GM18505 (cell line): ENCODE measurements at regions not wholly inside any gene's neighbourhood (a gene's known extent, or its start where the extent isn't known, plus 50 kb on each side); places are given as distances from the start of the nearest gene placed in this dataset.

Experiments used
- ATAC-seq: cut with Tn5 transposase; IDR thresholded peaks from one replicate; pipeline ENCODE4 v1.9.1; 2021; ENCODE audit not compliant: unreplicated experiment
- POLR2A ChIP-seq: IDR thresholded peaks from 4 replicates; pipeline ENCODE4 v1.6.1; 2011; ENCODE audit warnings: borderline replicate concordance; ENCODE audit not compliant: insufficient read depth, insufficient read length; ENCODE audit errors: extremely low read depth

DNA sequence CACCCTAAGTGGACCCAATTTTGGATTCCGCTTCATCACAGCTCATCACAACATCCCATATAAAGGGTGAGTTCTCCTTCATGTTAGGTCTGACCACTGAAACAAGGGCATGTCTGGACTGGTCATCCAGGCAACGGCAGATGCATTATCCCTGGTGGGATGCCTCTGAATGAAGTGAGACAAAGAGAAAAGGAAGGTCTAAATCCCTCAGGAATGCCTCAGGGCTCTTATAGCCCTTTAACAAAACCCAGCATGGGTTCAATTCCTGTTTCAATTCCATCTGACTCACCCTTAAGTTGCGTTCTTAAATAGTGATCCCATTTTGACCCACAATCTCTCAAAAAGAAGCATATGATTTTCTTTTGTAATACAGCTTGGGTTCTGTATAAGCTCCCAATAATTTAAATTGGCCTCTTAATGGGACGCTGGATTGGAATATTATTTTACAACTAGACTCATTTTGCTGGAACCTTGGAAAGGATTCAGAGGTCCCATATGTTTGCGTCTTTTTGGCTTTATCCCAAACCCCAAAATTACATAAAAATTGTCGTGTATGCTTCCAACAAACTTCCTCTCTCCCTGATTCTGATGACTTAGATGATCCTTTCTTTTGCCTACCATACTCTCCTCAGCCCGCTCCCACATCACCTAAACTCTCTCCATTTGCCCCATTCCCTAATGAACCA, 287.4 kb upstream of the ZP4 start:
- TF ChIP-seq POLR2A: no peak
- ATAC-seq: no peak

DNA sequence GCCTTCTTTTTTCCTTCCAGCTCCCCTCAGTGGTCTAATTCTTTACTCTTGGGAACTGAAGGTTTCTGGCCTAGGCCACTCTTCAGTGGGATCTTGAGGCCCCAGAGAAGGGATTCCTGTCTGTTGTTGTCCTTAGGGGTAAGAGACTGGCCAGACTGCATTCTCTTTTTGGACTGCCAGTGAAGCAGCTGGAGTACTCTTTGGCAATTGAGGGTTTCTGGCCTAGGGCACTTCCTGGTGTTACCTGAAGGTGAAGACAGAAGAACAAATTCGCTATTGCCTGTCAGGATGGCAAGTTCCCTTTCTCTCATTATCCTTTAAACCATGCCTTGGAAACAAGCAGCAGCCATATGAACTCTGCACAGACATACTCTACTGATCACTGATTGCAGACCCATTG, 286.6 kb upstream of the ZP4 start:
- TF ChIP-seq POLR2A: no peak
- no peak for ATAC-seq

DNA sequence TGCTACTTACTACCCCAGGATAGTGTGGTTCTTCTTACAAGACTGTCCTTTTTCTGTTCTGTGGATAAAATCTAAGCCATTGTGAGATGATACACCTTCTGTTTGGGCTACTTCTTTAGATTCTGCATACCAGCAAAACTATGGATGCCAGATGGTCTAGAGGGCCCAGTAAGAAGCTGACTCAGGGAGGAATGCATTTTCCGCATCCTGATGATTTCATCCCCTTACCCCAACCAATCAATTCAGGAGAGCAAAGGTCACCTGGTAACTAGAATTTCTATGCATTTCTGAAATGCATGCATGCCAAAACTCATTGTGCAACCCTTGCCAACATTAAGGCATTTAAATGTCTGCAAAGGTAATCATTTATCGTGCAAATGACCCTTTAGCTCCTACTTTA, 285.7 kb upstream of the ZP4 start:
- ATAC-seq: no peak
- TF ChIP-seq POLR2A: no peak

DNA sequence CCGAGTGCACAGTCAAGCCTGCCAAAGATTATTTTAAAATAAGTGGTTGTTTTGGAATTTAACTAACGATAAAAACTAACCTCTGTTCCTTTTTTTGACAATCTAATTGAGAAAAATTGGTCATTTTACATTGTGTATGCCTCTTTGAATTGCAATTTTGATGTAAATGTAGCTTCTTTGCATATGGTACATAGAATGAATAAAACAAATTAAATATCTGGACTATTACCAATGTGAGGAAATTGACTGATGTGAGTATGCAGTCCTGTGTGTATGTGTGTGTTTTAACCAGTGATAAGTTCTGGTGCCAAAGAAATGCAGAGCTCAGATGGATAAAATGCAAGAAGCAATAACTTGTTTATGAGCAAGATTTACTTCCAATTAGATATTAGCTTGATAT, 281.3 kb upstream of the ZP4 start:
- no peak for ATAC-seq
- TF ChIP-seq POLR2A: no peak

- no peak for ATAC-seq
- no peak for TF ChIP-seq POLR2A
These were observed 271.2 kb upstream of the ZP4 start for GRCh38 chr1:238161955-238162354.

GRCh38 chr1:238153939-238154338, 263.2 kb upstream of the ZP4 start:
- TF ChIP-seq POLR2A: no peak
- no peak for ATAC-seq

DNA sequence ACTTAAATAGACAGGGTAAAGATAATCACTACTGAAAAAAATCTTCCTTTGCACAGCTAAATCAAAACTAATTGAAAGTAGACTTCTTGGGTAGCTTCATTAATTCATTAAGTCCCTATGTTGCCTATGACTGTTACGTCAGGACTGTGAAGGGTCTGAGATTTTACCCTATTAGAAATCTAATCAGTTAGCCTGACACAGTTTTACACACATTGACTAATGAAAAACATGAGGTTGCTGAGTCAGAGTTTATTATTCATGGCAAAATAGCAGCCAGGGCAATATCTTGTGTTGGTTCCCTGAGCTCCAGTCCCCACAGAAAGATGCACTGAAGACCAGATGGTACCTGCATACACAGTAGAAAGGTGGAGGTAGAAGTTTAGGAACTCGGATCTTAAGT, 262.5 kb upstream of the ZP4 start:
- ATAC-seq: no peak
- no peak for TF ChIP-seq POLR2A

DNA sequence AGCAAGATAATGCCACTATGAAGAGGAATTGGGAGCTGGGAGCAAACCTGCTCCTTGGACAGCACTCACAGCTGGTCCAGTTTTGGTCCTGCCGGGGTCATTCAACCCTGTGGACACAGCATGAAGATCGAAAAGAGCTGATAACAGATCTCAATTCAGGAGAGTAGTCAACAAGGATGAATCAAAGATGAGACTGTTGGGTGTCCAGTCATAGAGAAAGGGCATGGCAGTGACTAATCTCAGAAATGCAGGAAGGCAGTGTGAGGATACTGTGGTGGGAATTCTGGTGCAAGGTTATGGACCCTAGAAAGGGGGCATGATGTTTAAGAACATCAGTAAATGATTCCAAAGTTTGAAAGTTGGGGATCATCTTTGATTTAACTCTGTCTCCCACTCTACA, 261.4 kb upstream of the ZP4 start:
- ATAC-seq: no peak

DNA sequence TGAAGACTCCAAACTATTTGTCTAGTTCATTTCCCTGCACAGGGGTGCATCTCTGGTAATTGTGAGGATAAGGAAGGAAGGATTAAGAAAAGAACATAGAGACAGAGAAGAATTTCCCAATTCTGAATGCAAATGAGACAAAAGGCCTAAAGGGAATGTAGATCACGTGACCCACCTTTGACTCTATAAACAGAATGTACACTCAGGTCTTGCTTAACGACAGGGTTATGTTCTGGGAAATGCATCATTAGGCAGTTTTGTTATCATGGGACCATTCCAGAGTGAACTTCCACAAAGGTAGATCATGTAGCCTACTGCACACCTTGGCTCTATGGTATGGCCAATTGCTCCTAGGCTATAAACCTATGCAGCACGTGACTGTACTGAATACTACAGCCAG, 252.3 kb upstream of the ZP4 start:
- TF ChIP-seq POLR2A: no peak
- ATAC-seq: no peak

More for the DNA sequence above, 261.4 kb upstream of the ZP4 start:
- no peak for TF ChIP-seq POLR2A

- TF ChIP-seq POLR2A: no peak
- no peak for ATAC-seq
These were observed 250.6 kb upstream of the ZP4 start for GRCh38 chr1:238141353-238141752.

DNA sequence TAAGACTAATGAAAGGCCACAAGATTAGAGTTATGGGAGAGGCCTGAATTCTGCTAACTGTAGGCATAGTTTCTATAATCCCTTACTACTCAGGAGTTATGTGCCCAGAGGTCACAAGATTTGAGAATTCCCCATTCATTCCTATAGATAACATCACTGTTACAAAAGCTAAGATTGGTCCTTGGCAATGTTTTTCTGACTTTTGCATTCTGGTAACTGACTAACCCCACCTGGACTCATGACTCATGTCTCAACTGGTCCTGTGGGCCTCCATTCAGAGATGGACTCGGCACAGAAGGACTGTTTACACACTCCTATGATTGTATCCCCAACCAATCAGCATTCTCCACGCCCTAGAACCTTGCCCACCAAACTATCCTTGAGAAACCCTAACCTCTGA, 249.0 kb upstream of the ZP4 start:
- TF ChIP-seq POLR2A: no peak
- no peak for ATAC-seq

- TF ChIP-seq POLR2A: no peak
- ATAC-seq: no peak
These were observed 247.4 kb upstream of the ZP4 start for GRCh38 chr1:238138059-238138626.

GRCh38 chr1:238135708-238136664, 245.3 kb upstream of the ZP4 start:
- no peak for ATAC-seq
- no peak for TF ChIP-seq POLR2A

- ATAC-seq: no peak
- no peak for TF ChIP-seq POLR2A
These were observed 239.0 kb upstream of the ZP4 start for GRCh38 chr1:238129677-238130076.
